ENCODE measurements at regions not wholly inside any gene's neighbourhood (a gene's known extent, or its start where the extent isn't known, plus 50 kb on each side); places are given as distances from the start of the nearest gene placed in this dataset.

DNA sequence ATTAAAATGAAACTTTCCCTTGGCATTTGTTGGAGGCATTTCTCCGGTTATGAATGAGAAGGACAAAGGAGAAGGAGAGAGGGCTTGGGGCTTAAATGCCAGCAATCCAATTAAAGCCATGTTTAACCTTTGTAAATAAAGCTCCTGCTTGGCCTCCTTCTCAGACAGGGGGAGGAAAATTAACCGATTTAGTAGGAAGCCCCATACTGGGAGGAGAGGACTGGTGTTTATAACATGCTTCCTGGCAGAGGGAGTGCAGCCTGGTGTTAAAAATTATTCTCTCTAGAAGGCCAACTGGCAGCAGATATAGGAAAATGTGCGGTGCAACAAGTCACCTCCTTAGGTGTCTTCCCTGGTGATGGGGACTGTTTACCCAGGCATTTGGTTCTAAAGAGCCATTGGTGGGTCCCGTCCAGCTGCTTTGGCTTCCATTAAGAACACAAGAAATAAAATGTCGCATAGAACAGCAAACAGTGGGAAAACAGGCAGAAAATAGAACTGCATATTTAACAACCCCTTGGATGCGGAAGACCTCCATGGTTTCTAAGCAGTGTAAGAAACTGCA lies 846.5 kb downstream of the TYW1 start:
- TF ChIP-seq, protein P1, sequence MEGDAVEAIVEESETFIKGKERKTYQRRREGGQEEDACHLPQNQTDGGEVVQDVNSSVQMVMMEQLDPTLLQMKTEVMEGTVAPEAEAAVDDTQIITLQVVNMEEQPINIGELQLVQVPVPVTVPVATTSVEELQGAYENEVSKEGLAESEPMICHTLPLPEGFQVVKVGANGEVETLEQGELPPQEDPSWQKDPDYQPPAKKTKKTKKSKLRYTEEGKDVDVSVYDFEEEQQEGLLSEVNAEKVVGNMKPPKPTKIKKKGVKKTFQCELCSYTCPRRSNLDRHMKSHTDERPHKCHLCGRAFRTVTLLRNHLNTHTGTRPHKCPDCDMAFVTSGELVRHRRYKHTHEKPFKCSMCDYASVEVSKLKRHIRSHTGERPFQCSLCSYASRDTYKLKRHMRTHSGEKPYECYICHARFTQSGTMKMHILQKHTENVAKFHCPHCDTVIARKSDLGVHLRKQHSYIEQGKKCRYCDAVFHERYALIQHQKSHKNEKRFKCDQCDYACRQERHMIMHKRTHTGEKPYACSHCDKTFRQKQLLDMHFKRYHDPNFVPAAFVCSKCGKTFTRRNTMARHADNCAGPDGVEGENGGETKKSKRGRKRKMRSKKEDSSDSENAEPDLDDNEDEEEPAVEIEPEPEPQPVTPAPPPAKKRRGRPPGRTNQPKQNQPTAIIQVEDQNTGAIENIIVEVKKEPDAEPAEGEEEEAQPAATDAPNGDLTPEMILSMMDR (IDR thresholded peaks at IDR 0.05), result no peak
- TF ChIP-seq POLR2A (IDR thresholded peaks at IDR 0.05) (no peak), POLR2AphosphoS5 (IDR thresholded peaks at IDR 0.05) (no peak), EP300 (IDR thresholded peaks at IDR 0.05) (no peak)

Measured in gastroesophageal sphincter (tissue), 3 donors.